ENCODE measurements at regions not wholly inside any gene's neighbourhood (a gene's known extent, or its start where the extent isn't known, plus 50 kb on each side); places are given as distances from the start of the nearest gene placed in this dataset.

- in situ Hi-C loops (cut with MboI; ENCODE audit: low pct_unique_long_range_greater_than_20kb, low sequenced_read_pairs, unreplicated experiment), result no loop called here
- no peak for DNase-seq (ENCODE audit: low spot score)
- no peak for TF ChIP-seq CTCF (IDR thresholded peaks at IDR 0.05; ENCODE audit: extremely low read depth, insufficient read depth, missing control alignments)
Observed at GRCh38 chr7:119562839-119563238, 710.1 kb upstream of the KCND2 start.

- DNase-seq (ENCODE audit: low spot score), result no peak
- in situ Hi-C loops (cut with MboI; ENCODE audit: low pct_unique_long_range_greater_than_20kb, low sequenced_read_pairs, unreplicated experiment), result no loop called here
- TF ChIP-seq CTCF (IDR thresholded peaks at IDR 0.05; ENCODE audit: extremely low read depth, insufficient read depth, missing control alignments), result no peak
Observed at GRCh38 chr7:119571666-119572065, 701.3 kb upstream of the KCND2 start.

- TF ChIP-seq CTCF (IDR thresholded peaks at IDR 0.05; ENCODE audit: extremely low read depth, insufficient read depth, missing control alignments), result no peak
- in situ Hi-C loops (cut with MboI; ENCODE audit: low pct_unique_long_range_greater_than_20kb, low sequenced_read_pairs, unreplicated experiment), result no loop called here
- DNase-seq (ENCODE audit: low spot score), result no peak
Observed at GRCh38 chr7:119572132-119572531, 700.8 kb upstream of the KCND2 start.

- in situ Hi-C loops (cut with MboI; ENCODE audit: low pct_unique_long_range_greater_than_20kb, low sequenced_read_pairs, unreplicated experiment), result no loop called here
- DNase-seq (ENCODE audit: low spot score), result no peak
- TF ChIP-seq CTCF (IDR thresholded peaks at IDR 0.05; ENCODE audit: extremely low read depth, insufficient read depth, missing control alignments), result no peak
Observed at GRCh38 chr7:119572541-119572940, 700.4 kb upstream of the KCND2 start.

- no peak for TF ChIP-seq CTCF (IDR thresholded peaks at IDR 0.05; ENCODE audit: extremely low read depth, insufficient read depth, missing control alignments)
- in situ Hi-C loops (cut with MboI; ENCODE audit: low pct_unique_long_range_greater_than_20kb, low sequenced_read_pairs, unreplicated experiment), result no loop called here
- no peak for DNase-seq (ENCODE audit: low spot score)
Observed at GRCh38 chr7:119578116-119578515, 694.9 kb upstream of the KCND2 start.

GRCh38 chr7:119594956-119595355 is 678.0 kb upstream of the KCND2 start:
- TF ChIP-seq CTCF (IDR thresholded peaks at IDR 0.05; ENCODE audit: extremely low read depth, insufficient read depth, missing control alignments), result no peak
- in situ Hi-C loops (cut with MboI; ENCODE audit: low pct_unique_long_range_greater_than_20kb, low sequenced_read_pairs, unreplicated experiment), result no loop called here
- no peak for DNase-seq (ENCODE audit: low spot score)

GRCh38 chr7:119596651-119597050 is 676.3 kb upstream of the KCND2 start:
- DNase-seq (ENCODE audit: low spot score), result no peak
- in situ Hi-C loops (cut with MboI; ENCODE audit: low pct_unique_long_range_greater_than_20kb, low sequenced_read_pairs, unreplicated experiment), result no loop called here
- TF ChIP-seq CTCF (IDR thresholded peaks at IDR 0.05; ENCODE audit: extremely low read depth, insufficient read depth, missing control alignments), result no peak

All from GM13977 (cell line).